ENCODE measurements at regions not wholly inside any gene's neighbourhood (a gene's known extent, or its start where the extent isn't known, plus 50 kb on each side); places are given as distances from the start of the nearest gene placed in this dataset.
A peak's percentile ranks its signal among the peaks of the same experiment; 100 is the strongest.

- DNase-seq (no peak), ATAC-seq (no peak)
- intact Hi-C loops (cut with DNase I, micrococcal nuclease): loop anchor here in 1 of 2 donors (5.0 to 10.0 kb wide), 2 partner anchors 237 to 519 kb away; no protein-coding TSS in a partner anchor
Observed at GRCh38 chr2:158013891-158014290, 87.8 kb upstream of the UPP2 start.

- DNase-seq: no peak
- peak; percentile 4 for ATAC-seq
- intact Hi-C loops (cut with DNase I, micrococcal nuclease): loop anchor here in 1 of 2 donors (5.0 to 10.0 kb wide), 2 partner anchors 234 to 516 kb away; no protein-coding TSS in a partner anchor
Observed at GRCh38 chr2:158011055-158011771, 90.5 kb upstream of the UPP2 start.

- DNase-seq: no peak
- peak; percentile 65 for ATAC-seq
- intact Hi-C loops (cut with DNase I, micrococcal nuclease): loop anchor here in 1 of 2 donors (10.0 kb wide), 1 partner anchor 235 kb away; no protein-coding TSS in a partner anchor
Observed at GRCh38 chr2:158009399-158009798, 92.3 kb upstream of the UPP2 start.

GRCh38 chr2:158006961-158007719 is 94.5 kb upstream of the UPP2 start:
- DNase-seq (no peak), ATAC-seq (peak; percentile 54)
- intact Hi-C loops (cut with DNase I, micrococcal nuclease): loop anchor here in 1 of 2 donors (10.0 kb wide), 1 partner anchor 232 kb away; no protein-coding TSS in a partner anchor

- no peak for ATAC-seq
- no peak for DNase-seq
- intact Hi-C loops (cut with DNase I, micrococcal nuclease): loop anchor here in 1 of 2 donors (10.0 kb wide), 1 partner anchor 229 kb away; no protein-coding TSS in a partner anchor
Observed at GRCh38 chr2:158004126-158004764, 97.4 kb upstream of the UPP2 start.

GRCh38 chr2:158002079-158002478 is 99.6 kb upstream of the UPP2 start:
- DNase-seq (no peak), ATAC-seq (no peak)
- intact Hi-C loops (cut with DNase I, micrococcal nuclease): loop anchor here in 1 of 2 donors (10.0 kb wide), 1 partner anchor 227 kb away; no protein-coding TSS in a partner anchor

- intact Hi-C loops (cut with DNase I, micrococcal nuclease): no loop called here
- ATAC-seq (no peak), DNase-seq (no peak)
Observed at GRCh38 chr2:157996799-157997198, 104.9 kb upstream of the UPP2 start.

GRCh38 chr2:157995117-157995516 is 106.6 kb upstream of the UPP2 start:
- intact Hi-C loops (cut with DNase I, micrococcal nuclease): no loop called here
- no peak for ATAC-seq
- DNase-seq: no peak

- no peak for ATAC-seq
- intact Hi-C loops (cut with DNase I, micrococcal nuclease): no loop called here
- DNase-seq: no peak
Observed at GRCh38 chr2:157991932-157992331, 109.7 kb upstream of the UPP2 start.

- intact Hi-C loops (cut with DNase I, micrococcal nuclease): no loop called here
- DNase-seq (no peak), ATAC-seq (no peak)
Observed at GRCh38 chr2:157990173-157990572, 111.5 kb upstream of the UPP2 start.

GRCh38 chr2:157989227-157989626 is 112.4 kb upstream of the UPP2 start:
- DNase-seq (no peak), ATAC-seq (no peak)
- intact Hi-C loops (cut with DNase I, micrococcal nuclease): no loop called here

GRCh38 chr2:157986761-157987160 is 110.6 kb upstream of the ACVR1 start:
- DNase-seq (no peak), ATAC-seq (no peak)

GRCh38 chr2:157984866-157985265 is 108.7 kb upstream of the ACVR1 start:
- peak; percentile 59 for ATAC-seq
- no peak for DNase-seq
- intact Hi-C loops (cut with DNase I, micrococcal nuclease): no loop called here

More at GRCh38 chr2:157986761-157987160, 110.6 kb upstream of the ACVR1 start:
- intact Hi-C loops (cut with DNase I, micrococcal nuclease): no loop called here

GRCh38 chr2:157980020-157980419 is 103.9 kb upstream of the ACVR1 start:
- DNase-seq: no peak
- intact Hi-C loops (cut with DNase I, micrococcal nuclease): no loop called here
- no peak for ATAC-seq

GRCh38 chr2:157971702-157972101 is 95.6 kb upstream of the ACVR1 start:
- ATAC-seq: no peak
- intact Hi-C loops (cut with DNase I, micrococcal nuclease): no loop called here
- no peak for DNase-seq

GRCh38 chr2:157967856-157968255 is 91.7 kb upstream of the ACVR1 start:
- DNase-seq: no peak
- no peak for ATAC-seq
- intact Hi-C loops (cut with DNase I, micrococcal nuclease): no loop called here

- intact Hi-C loops (cut with DNase I, micrococcal nuclease): no loop called here
- DNase-seq (no peak), ATAC-seq (no peak)
Observed at GRCh38 chr2:157959249-157959648, 83.1 kb upstream of the ACVR1 start.

- no peak for DNase-seq
- ATAC-seq: no peak
Observed at GRCh38 chr2:157957596-157957995, 81.5 kb upstream of the ACVR1 start.

GRCh38 chr2:157952558-157952957 is 76.4 kb upstream of the ACVR1 start:
- DNase-seq (no peak), ATAC-seq (no peak)
- intact Hi-C loops (cut with DNase I, micrococcal nuclease): no loop called here

More at GRCh38 chr2:157957596-157957995, 81.5 kb upstream of the ACVR1 start:
- intact Hi-C loops (cut with DNase I, micrococcal nuclease): no loop called here
